Neural cell (in vitro differentiated cells): ENCODE measurements at regions not wholly inside any gene's neighbourhood (a gene's known extent, or its start where the extent isn't known, plus 50 kb on each side); places are given as distances from the start of the nearest gene placed in this dataset.

Source experiments
- H2AFZ ChIP-seq: fragments of 200-600, 300-800 bp; sonication (generic), shearing (Covaris generic); 2 replicates; pipeline ENCODE4 v1.6.0; 2014; ENCODE audit warnings: low read depth, mild to moderate bottlenecking, antibody characterized with exemption, low read length, moderate library complexity
- H3F3A ChIP-seq: fragments of 200-600 bp; shearing (Covaris generic); 2 replicates; pipeline ENCODE4 v1.6.1; 2016; ENCODE audit warnings: mild to moderate bottlenecking, moderate library complexity, mixed read lengths, antibody characterized with exemption, low read length; ENCODE audit not compliant: insufficient read depth, poor library complexity, severe bottlenecking
- H3K27ac ChIP-seq: fragments of 200-600, 300-800 bp; sonication (generic), shearing (Covaris generic); 2 replicates; pipeline ENCODE4 v1.5.1; 2014; ENCODE audit warnings: mild to moderate bottlenecking, low read length, moderate library complexity
- H3K27me3 ChIP-seq: fragments of 300-800, 200-600 bp; sonication (generic), shearing (Covaris generic); 2 replicates; pipeline ENCODE4 v1.6.0; 2014; ENCODE audit warnings: mild to moderate bottlenecking, low read depth, low read length, moderate library complexity; ENCODE audit not compliant: insufficient read depth
- H3K36me3 ChIP-seq: fragments of 300-800, 200-600 bp; sonication (generic), shearing (Covaris generic); 2 replicates; pipeline ENCODE4 v1.5.1; 2014; ENCODE audit warnings: mild to moderate bottlenecking, antibody characterized with exemption, low read length, moderate library complexity; ENCODE audit not compliant: insufficient read depth
- H3K4me2 ChIP-seq: fragments of 300-800, 200-600 bp; sonication (generic), shearing (Covaris generic); 2 replicates; pipeline ENCODE4 v1.6.0; 2014; ENCODE audit warnings: mild to moderate bottlenecking, low read length
- H3K4me3 ChIP-seq: fragments of 300-800, 200-600 bp; sonication (generic), shearing (Covaris generic); 2 replicates; pipeline ENCODE4 v1.5.1; 2014; ENCODE audit warnings: mild to moderate bottlenecking, low read length, moderate library complexity
- H3K79me2 ChIP-seq: fragments of 200-600 bp; shearing (Covaris generic); replicated peaks from 2 replicates; pipeline ENCODE4 v1.6.0; 2014; ENCODE audit warnings: mild to moderate bottlenecking, low read length, moderate library complexity; ENCODE audit not compliant: insufficient read depth
- H3K9ac ChIP-seq: fragments of 300-800, 200-600 bp; sonication (generic), shearing (Covaris generic); 2 replicates; pipeline ENCODE4 v1.6.1; 2016; ENCODE audit warnings: mild to moderate bottlenecking, low read length, mixed read lengths
- H3K9me2 ChIP-seq: fragments of 200-600 bp; shearing (Covaris generic); 2 replicates; pipeline ENCODE4 v1.6.1; 2016; ENCODE audit warnings: mild to moderate bottlenecking, low read length, mixed read lengths; ENCODE audit not compliant: insufficient read depth
- H3K9me3 ChIP-seq: fragments of 200-600, 300-800 bp; sonication (generic), shearing (Covaris generic); 2 replicates; pipeline ENCODE4 v1.6.1; 2016; ENCODE audit warnings: mild to moderate bottlenecking, mixed run types, low read length, moderate library complexity, mixed read lengths
- H4K20me1 ChIP-seq: fragments of 200-600 bp; shearing (Covaris generic); 2 replicates; pipeline ENCODE4 v1.6.1; 2016; ENCODE audit warnings: mild to moderate bottlenecking, mixed run types; ENCODE audit not compliant: insufficient read depth
- CTCF ChIP-seq: fragments of 450-650 bp; IDR thresholded peaks from 2 replicates; pipeline ENCODE4 v1.5.1; 2014; ENCODE audit warnings: antibody characterized with exemption, mild to moderate bottlenecking, moderate library complexity; ENCODE audit not compliant: poor library complexity, severe bottlenecking
- EP300 ChIP-seq: fragments of 450-650 bp; conservative IDR thresholded peaks from 2 replicates; pipeline ENCODE4 v1.6.1; 2014; ENCODE audit warnings: antibody characterized with exemption, mild to moderate bottlenecking, moderate library complexity; ENCODE audit not compliant: poor library complexity, severe bottlenecking
- EZH2 ChIP-seq: fragments of 200-600, 300-800 bp; shearing (Covaris generic), sonication (generic); IDR thresholded peaks from 2 replicates; pipeline ENCODE4 v1.6.1; 2014; ENCODE audit warnings: antibody characterized with exemption, low read length, borderline replicate concordance, mild to moderate bottlenecking; ENCODE audit not compliant: insufficient read depth, poor library complexity, severe bottlenecking
- MXI1 ChIP-seq: fragments of 450-650 bp; conservative IDR thresholded peaks from 2 replicates; pipeline ENCODE4 v1.6.1; 2014; ENCODE audit warnings: antibody characterized with exemption, mild to moderate bottlenecking; ENCODE audit not compliant: poor library complexity, severe bottlenecking
- POLR2AphosphoS5 ChIP-seq: IDR thresholded peaks from 2 replicates; pipeline ENCODE4 v1.6.1; 2012
- RAD21 ChIP-seq: fragments of 450-650 bp; conservative IDR thresholded peaks from 2 replicates; pipeline ENCODE4 v1.6.1; 2014; ENCODE audit warnings: antibody characterized with exemption, mild to moderate bottlenecking, moderate library complexity
- REST ChIP-seq: IDR thresholded peaks from 2 replicates; pipeline ENCODE4 v1.6.1; 2012; ENCODE audit warnings: borderline replicate concordance
- SMC3 ChIP-seq: fragments of 450-650 bp; conservative IDR thresholded peaks from 2 replicates; pipeline ENCODE4 v1.6.1; 2014; ENCODE audit warnings: antibody characterized with exemption, mild to moderate bottlenecking, moderate library complexity; ENCODE audit not compliant: poor library complexity
- TAF1 ChIP-seq: IDR thresholded peaks from 2 replicates; pipeline ENCODE4 v1.6.1; 2012; ENCODE audit warnings: low read depth

GRCh38 chr6:84979541-84979940 lies 215.1 kb upstream of the TBX18 start:
- no peaks in the 10 kb centered on the region for H3F3A ChIP-seq
- H3K9me2 ChIP-seq, result no peaks in the 10 kb centered on the region
- H3K79me2 ChIP-seq, result no peaks in the 10 kb centered on the region
- no peak overlapping the region for H3K27ac ChIP-seq
- no peaks in the 10 kb centered on the region for H3K9me3 ChIP-seq
- no peaks in the 10 kb centered on the region for H3K36me3 ChIP-seq
- no peak for TF ChIP-seq CTCF
- no peak for TF ChIP-seq EP300
- no peak for TF ChIP-seq SMC3
- TF ChIP-seq EZH2, result no peak
- no peak for TF ChIP-seq REST
- TF ChIP-seq RAD21, result no peak
- no peak for TF ChIP-seq POLR2AphosphoS5
- H3K27me3 ChIP-seq, result no peaks in the 10 kb centered on the region
- no peak overlapping the region for H3K4me3 ChIP-seq
- no peak overlapping the region for H3K9ac ChIP-seq
- no peak overlapping the region for H3K4me2 ChIP-seq
- H2AFZ ChIP-seq, result no peak overlapping the region
- no peaks in the 10 kb centered on the region for H4K20me1 ChIP-seq

GRCh38 chr6:84977363-84977705 lies 212.9 kb upstream of the TBX18 start:
- Histone ChIP-seq H3K36me3 (no peaks in the 10 kb centered on the region), H3K4me2 (no peak overlapping the region), H3K9me3 (no peaks in the 10 kb centered on the region), H3K27me3 (no peaks in the 10 kb centered on the region), H2AFZ (no peak overlapping the region), H4K20me1 (no peaks in the 10 kb centered on the region), H3K9ac (no peak overlapping the region), H3K79me2 (no peaks in the 10 kb centered on the region), H3K4me3 (no peak overlapping the region), H3K27ac (no peak overlapping the region), H3K9me2 (no peaks in the 10 kb centered on the region), H3F3A (no peaks in the 10 kb centered on the region)
- TF ChIP-seq SMC3, result no peak

GRCh38 chr6:84976526-84977362 lies 212.3 kb upstream of the TBX18 start:
- no peaks in the 10 kb centered on the region for H3K27me3 ChIP-seq
- TF ChIP-seq MXI1, result no peak
- TF ChIP-seq POLR2AphosphoS5, result no peak
- no peak for TF ChIP-seq CTCF
- no peak for TF ChIP-seq EP300
- no peak for TF ChIP-seq SMC3
- TF ChIP-seq RAD21, result no peak
- no peak for TF ChIP-seq TAF1
- TF ChIP-seq REST, result no peak
- no peak for TF ChIP-seq EZH2
- H3K9me3 ChIP-seq, result no peaks in the 10 kb centered on the region
- H2AFZ ChIP-seq, result no peak overlapping the region
- no peak overlapping the region for H3K4me3 ChIP-seq
- no peaks in the 10 kb centered on the region for H4K20me1 ChIP-seq
- H3K79me2 ChIP-seq, result no peaks in the 10 kb centered on the region
- H3K9me2 ChIP-seq, result no peaks in the 10 kb centered on the region
- no peaks in the 10 kb centered on the region for H3F3A ChIP-seq
- H3K36me3 ChIP-seq, result no peaks in the 10 kb centered on the region
- H3K27ac ChIP-seq, result no peak overlapping the region
- no peak overlapping the region for H3K4me2 ChIP-seq
- H3K9ac ChIP-seq, result no peak overlapping the region
